ENCODE measurements at regions not wholly inside any gene's neighbourhood (a gene's known extent, or its start where the extent isn't known, plus 50 kb on each side); places are given as distances from the start of the nearest gene placed in this dataset.
"Not testable (repeated sequence)": the region's sequence is repeated elsewhere in the genome, so short reads cannot be mapped to it uniquely, and the experiment has no call there.

DNA sequence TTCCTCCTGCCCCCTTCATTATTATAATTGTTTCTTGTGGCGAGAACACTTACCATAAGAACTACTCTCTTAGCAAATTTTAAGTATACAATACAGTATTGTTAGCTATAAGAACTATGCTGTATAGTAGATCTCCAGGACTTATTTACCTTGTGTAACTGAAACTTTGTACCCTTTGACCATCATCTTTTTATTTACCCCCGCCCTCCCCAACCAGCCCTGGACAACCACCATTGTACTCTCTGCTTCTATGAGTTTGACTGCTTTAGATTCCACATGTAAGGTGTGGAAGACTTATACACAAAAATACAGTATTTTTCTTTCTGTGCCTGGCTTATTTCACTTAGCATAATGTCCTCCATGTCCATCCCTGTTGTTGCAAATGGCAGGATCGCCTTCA is 161.1 kb downstream of the PHF8 start:
- Histone ChIP-seq H3K9me3 (no peaks in the 10 kb centered on the region), H3K27me3 (no peaks in the 10 kb centered on the region), H3K4me1 (no peaks in the 10 kb centered on the region), H3K4me3 (no peak overlapping the region), H3K36me3 (no peaks in the 10 kb centered on the region), H3K27ac (no peak overlapping the region)
- TF ChIP-seq EP300 (IDR thresholded peaks at IDR 0.05) (no peak), POLR2AphosphoS5 (IDR thresholded peaks at IDR 0.05) (no peak)
- TF ChIP-seq, protein P1, sequence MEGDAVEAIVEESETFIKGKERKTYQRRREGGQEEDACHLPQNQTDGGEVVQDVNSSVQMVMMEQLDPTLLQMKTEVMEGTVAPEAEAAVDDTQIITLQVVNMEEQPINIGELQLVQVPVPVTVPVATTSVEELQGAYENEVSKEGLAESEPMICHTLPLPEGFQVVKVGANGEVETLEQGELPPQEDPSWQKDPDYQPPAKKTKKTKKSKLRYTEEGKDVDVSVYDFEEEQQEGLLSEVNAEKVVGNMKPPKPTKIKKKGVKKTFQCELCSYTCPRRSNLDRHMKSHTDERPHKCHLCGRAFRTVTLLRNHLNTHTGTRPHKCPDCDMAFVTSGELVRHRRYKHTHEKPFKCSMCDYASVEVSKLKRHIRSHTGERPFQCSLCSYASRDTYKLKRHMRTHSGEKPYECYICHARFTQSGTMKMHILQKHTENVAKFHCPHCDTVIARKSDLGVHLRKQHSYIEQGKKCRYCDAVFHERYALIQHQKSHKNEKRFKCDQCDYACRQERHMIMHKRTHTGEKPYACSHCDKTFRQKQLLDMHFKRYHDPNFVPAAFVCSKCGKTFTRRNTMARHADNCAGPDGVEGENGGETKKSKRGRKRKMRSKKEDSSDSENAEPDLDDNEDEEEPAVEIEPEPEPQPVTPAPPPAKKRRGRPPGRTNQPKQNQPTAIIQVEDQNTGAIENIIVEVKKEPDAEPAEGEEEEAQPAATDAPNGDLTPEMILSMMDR (IDR thresholded peaks at IDR 0.05) = no peak
- DNase-seq (no peak), ATAC-seq (ENCODE audit: low FRiP score in 2 of 2) (no peak)
- WGBS, 2 donors = 61 to 96% methylated on average over 3 of the region's 3 CpGs

DNA sequence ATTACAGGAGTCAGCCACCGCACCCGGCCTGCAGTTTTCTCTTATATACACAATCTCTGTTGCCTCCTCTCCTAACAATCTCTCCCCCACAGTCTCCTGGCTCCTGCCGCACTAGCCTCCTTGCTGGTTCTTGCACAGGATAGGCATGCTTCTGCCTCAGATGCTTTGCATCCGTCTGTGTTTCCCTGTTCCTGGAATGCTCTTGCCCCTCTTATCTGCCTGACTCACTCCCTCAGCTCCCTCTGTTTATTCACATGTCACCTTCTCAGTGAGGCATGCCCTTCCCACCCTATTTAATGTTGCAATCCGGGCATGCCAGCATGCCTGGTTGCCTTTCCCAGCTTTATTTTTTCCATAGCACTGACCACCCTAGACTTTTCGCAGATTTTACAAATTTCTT is 161.9 kb downstream of the PHF8 start:
- 28 to 56% methylated on average over 6 of the region's 6 CpGs for WGBS, 2 donors
- Histone ChIP-seq H3K36me3 (no peaks in the 10 kb centered on the region), H3K4me1 (no peaks in the 10 kb centered on the region), H3K27ac (no peak overlapping the region), H3K27me3 (no peaks in the 10 kb centered on the region), H3K4me3 (no peak overlapping the region), H3K9me3 (peaks cover 0 to 4% (median 0%) of the 10 kb centered on the region in 4 donors)
- TF ChIP-seq, protein P1 (IDR thresholded peaks at IDR 0.05) = no peak
- TF ChIP-seq POLR2A (IDR thresholded peaks at IDR 0.05) = no peak
- TF ChIP-seq POLR2AphosphoS5 (IDR thresholded peaks at IDR 0.05) = no peak
- no peak for TF ChIP-seq EP300 (IDR thresholded peaks at IDR 0.05)
- DNase-seq = no peak
- no peak for ATAC-seq (ENCODE audit: low FRiP score in 2 of 2)

DNA sequence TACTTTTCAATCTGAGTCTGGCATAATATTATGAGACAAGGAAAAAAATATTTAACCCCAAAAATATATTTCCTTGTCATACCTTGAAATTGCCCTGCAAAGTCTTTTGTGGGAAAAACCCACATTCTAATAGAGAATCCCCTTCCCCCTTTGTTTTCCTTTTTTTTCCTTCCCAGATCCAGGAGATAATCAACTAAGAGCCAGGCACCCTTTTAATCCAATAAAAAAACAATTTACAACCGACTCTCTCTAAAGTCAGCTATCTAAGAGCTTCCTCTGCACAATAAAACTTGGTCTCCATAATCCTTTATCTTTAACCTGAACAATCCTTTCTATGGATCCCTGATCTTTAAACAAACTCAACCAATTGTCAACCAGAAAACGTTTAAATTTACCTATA is 163.5 kb downstream of the PHF8 start:
- H3K4me3 ChIP-seq; DNase-seq; H3K4me1 ChIP-seq; H3K27me3 ChIP-seq; H3K27ac ChIP-seq; ATAC-seq (ENCODE audit: low FRiP score in 2 of 2); H3K36me3 ChIP-seq: not testable (repeated sequence)
- WGBS, 2 donors = 44 to 47% methylated on average over 2 of the region's 2 CpGs
- H3K9me3 ChIP-seq = peaks cover 0 to 17% (median 0%) of the 10 kb centered on the region in 4 donors

DNA sequence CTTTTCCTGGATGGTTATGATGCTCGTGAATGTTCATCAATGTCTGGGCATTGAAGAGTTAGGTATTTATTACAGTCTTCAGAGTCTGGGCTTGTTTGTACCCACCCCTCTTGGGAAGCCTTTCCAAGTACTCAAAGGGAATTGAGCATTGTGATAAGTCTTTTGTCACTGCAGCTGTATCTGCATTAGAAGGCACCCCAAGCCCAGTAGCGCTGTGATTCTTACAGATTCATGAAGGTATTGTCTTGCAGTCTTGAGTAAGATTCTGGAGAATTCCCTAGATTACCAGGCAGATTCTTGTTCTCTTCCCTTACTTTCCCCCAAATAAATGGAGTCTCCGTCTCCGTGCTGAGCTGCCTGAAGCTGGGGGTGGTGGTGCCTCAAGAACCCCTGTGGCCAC is 173.4 kb upstream of the HUWE1 start:
- no peak for ATAC-seq (ENCODE audit: low FRiP score in 2 of 2)
- TF ChIP-seq POLR2AphosphoS5 (IDR thresholded peaks at IDR 0.05) (no peak), POLR2A (IDR thresholded peaks at IDR 0.05) (no peak), EP300 (IDR thresholded peaks at IDR 0.05) (no peak)
- TF ChIP-seq, protein P1 (IDR thresholded peaks at IDR 0.05) = no peak

DNA sequence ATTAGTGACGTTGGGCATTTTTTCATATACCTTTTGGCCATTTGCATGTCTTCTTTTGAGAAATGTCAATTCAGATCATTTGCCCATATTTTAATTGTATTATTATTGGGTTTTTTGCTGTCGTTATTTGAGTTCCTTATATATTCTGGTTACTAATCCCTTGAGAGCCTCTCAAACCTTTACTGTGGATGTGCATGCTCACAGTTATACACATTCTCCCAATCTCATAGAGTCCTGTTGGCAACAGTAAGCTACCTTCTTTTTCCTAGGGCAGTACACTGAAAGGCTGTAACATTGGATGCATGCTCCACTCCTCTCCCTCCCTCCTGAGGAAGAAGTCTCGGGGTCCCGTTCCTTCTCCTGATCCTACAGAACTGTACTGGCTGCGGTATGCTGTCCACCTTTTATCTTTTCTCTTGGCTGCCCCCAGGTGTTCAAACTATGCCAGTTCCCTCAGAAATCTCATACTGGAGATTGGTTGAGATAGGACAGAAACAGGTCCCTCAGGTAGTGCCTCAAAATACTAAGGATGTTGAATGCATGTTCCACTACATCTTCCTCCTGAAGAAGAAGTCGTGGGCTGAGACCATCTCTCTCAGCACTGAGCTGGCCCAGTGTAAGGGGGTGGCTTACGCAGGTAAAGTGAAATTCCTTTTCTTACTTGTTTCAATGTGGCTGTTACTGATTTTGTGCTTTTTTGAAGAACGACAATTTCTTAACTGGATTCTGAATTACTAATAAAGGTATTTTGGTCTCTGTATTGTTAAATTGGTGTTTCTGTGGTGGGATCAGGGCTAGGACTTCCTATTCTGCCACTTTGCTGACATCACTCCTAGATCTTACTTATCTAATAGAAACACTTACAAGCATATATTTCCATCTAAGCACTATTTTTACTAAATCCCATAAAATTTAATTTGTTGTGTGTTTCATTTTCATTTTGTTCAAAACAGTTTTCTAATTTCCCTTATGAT is 145.4 kb upstream of the HUWE1 start:
- no peaks in the 10 kb centered on the region for H3K36me3 ChIP-seq
- H3K4me1 ChIP-seq = no peaks in the 10 kb centered on the region
- H3K4me3 ChIP-seq = no peak overlapping the region
- no peak overlapping the region for H3K27ac ChIP-seq
- no peaks in the 10 kb centered on the region for H3K9me3 ChIP-seq
- WGBS, 2 donors = 41 to 56% methylated on average over 8 of the region's 8 CpGs
- ATAC-seq (ENCODE audit: low FRiP score in 2 of 2) (peak in 1 of 2 donors; percentile 77), DNase-seq (peak in 1 of 2 donors; percentile 28)
- TF ChIP-seq, protein P1 (IDR thresholded peaks at IDR 0.05) = peak in 3 of 6 experiments; percentile 19 to 31 (median 23)
- no peak for TF ChIP-seq POLR2AphosphoS5 (IDR thresholded peaks at IDR 0.05)
- H3K27me3 ChIP-seq = no peaks in the 10 kb centered on the region

More for the DNA sequence above, 173.4 kb upstream of the HUWE1 start:
- no peak for DNase-seq
- H3K4me1 ChIP-seq = no peaks in the 10 kb centered on the region
- no peaks in the 10 kb centered on the region for H3K9me3 ChIP-seq
- 91 to 93% methylated on average over 4 of the region's 4 CpGs for WGBS, 2 donors
- no peaks in the 10 kb centered on the region for H3K36me3 ChIP-seq
- no peaks in the 10 kb centered on the region for H3K27me3 ChIP-seq
- H3K27ac ChIP-seq = no peak overlapping the region
- H3K4me3 ChIP-seq = no peak overlapping the region

Measured in upper lobe of left lung (tissue), 6 donors.